ENCODE measurements at regions not wholly inside any gene's neighbourhood (a gene's known extent, or its start where the extent isn't known, plus 50 kb on each side); places are given as distances from the start of the nearest gene placed in this dataset.
A peak's percentile ranks its signal among the peaks of the same experiment; 100 is the strongest.

DNA sequence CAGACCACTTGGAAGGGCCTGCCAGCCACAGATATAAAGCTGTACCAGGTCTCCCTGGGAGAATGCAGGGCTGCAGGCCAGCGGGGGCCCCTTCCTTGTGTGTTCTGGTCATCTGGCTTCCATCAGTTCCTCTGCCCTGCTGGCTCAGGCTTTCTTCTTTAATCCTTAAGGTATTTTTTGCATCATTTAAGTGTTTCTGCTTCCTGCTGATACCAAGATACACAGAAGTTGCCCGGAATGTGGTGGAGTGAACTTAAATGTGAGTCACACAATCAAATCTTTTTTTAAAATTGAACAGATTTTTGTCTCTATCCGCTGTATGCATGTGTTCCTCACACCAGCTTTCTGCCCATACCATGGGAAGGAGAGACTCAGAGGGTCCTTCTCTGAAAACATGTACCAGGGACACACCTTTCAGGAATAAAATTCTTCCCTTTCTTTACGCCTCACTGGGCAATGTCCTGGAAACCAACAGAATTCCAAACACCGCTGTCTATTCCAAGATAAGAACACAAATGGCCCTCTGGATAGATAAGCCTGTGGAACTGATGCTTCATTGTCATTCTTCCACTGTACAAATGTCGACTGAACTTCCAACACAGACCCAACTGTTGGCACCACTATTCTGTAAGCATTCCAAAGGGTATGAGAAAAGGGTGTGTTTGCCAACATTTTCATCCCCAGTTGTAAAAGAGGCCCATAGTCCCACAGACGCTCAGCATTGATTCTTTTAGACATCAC, 206.2 kb upstream of the MYLIP start:
- DNase-seq = no peak

DNA sequence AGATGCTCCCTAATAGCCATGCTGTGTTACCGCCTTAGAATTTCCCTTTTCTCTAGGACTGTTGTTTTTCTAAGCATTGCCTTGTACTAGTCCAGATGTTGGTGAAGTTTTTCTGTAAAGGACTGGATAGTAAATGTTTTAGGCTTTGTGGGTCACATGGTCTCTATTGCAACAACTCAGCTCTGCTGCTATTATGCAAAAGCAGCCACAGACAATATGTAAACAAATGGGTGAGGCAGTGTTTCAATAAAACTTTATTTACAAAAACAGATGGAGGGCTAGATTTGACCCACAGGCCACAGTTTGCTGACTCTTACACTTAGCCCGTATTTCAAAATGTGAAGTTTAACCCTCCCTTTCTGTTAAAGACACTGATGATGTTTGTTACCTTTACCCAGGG, 207.6 kb upstream of the MYLIP start:
- no peak for DNase-seq

DNA sequence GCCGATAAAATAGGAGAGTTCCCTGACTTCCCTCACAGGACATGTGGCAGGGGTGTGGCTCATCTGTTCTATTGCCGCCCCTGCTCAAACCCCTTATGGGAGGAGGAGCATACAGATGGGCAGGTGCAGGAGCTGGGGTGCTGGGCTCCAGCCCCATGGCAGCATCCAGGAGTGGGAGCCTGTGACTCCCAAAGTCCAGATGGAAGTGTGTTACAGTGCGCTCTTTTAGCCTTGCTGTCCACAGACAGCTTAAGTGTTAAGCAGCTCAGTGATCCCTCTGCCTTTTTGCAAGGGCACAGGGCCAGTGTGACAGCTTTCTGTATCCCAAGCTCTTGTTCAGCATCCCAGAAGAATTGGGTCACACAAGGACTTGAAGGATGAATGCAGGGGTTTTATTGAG, 212.3 kb upstream of the MYLIP start:
- DNase-seq = peak; percentile 95

DNA sequence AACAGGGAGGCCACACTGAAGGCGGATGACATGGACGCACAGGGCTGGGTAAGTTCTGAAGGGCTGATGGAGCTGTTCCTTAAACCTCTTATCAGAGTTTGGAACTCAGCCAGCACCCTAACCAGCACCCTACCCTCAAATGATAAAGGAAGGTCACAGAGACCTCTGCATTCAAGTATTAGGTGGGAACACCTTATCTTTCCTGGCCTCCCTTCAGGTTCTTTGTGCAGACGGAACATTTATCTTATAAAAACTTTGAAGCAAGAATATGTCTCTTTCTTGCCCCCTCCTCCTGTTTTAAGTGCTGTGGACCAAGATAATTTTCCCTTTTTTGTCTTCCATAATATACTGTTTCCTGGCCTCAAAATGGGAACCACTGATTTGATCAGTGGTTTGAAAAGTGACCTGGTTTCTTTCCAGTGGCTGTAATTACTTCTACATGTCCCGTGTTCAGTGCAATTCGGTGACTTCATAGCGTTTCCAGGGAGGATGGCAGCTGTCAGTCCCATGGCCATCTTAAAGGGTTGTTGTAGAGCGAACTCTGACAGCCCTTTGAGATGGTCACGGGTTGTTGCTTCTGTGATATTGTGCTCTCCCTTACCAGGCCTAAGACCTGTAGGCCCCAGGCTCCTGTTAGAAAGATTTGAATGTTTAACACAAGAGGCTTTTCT, 213.2 kb upstream of the MYLIP start:
- peak; percentile 90 for DNase-seq

DNA sequence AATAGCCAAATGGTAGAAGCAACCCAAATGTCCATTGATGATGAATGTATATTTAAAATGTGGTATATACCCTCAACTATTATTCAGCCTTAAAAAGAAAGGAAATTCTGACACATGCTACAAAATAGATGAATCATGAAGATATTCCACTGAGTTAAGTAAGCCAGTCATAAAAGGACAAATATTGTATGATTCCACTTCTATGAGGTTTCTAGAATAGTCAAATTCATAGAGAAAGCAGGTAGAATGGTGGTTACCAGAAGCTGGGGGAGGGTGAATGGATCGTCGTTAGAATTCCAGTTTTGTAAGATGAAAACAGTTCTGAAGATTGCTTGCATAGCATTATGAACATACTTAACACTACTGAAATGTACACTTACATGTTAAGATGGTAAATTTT, 214.3 kb upstream of the MYLIP start:
- DNase-seq = no peak

DNA sequence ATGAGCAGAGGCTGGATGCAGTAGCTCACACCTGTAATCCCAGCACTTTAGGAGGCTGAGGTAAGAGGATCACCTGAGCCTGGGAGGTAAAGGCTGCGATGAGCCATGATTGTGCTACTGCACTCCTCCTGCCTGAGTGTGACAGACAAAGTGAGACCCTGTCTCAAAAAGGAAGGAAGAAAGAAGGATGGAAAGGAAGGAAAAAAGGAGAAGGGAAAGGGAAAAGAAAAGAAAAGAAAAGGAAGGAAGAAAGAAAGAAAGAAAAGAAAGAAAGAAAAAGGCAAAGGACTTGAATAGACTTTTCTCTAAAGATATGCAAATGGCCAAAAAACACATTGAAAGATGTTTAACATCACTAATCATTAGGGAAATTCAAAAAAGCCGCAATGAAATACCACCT, 215.3 kb upstream of the MYLIP start:
- no peak for DNase-seq

DNA sequence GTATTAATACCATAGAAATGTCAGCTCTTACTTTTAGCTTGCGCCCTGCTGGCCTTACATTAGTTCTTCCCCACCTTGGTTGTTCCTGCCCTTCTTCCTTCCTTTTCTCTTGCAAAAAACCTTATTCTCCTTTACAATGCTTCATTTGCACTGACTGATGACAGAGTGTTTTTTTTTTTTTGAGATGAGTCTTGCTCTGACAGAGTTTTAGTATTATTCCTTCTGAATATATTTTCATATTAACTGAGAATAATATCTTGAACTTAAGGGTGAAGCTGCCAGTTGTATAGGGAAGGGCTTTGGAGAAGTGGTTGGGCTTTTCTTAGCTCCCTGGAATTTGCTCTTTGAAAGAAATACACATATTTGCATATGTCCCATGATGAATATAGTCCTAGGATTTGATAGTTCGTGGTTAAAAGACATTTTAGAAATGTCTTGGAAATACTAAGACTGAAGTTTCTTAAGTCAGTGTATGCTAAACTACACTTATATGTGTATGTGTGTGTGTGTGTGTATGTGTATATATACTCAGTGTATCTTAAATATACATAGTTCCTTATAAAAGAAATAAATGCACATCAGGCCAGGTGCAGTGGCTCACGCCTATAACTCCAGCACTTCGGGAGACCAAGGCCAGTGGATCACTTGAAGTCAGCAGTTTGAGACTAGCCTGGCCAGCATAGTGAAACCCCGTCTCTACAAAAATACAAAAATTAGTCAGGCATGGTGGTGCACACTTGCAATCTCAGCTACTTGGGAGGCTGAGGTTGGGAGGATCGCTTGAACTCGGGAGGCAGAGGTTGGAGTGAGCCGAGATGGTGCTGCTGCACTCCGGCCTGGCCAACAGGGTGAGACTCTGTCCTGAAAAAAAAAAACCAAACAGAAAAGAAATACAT, 216.1 kb upstream of the MYLIP start:
- no peak for DNase-seq

DNA sequence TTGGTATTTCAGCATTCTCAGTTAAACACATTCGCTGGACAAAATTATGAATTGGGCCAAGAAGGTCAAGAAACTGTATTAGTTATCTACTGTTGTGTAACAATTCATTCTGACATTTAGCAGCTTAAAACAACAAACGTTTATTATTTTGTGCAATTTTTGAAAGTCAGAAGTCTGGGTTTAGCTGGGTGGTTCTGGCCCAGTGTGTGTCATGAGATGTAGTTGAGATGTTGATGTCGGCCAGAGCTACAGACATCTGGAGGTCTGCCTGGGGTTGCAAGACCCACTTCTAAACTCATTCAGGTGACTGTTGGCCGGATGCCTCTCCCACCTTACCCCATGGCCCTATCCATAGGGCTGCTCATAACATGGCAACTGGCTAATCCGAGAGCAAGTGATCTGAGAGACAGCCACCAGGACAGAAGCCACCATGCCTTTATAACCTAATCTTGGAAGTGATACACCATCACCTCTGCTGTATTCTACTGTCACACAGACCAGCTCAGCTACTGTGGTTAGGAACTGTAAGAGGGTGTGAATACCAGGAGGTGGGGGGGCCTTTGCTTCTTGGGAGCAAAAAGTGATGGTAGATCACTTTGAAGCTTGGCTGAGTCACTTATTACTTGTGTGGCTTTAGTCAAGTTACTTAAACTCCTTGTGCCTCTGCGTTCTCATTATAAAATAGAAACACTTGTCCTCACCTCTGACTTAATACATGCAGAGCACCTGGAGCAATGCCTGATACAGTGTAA, 217.0 kb upstream of the MYLIP start:
- no peak for DNase-seq

DNA sequence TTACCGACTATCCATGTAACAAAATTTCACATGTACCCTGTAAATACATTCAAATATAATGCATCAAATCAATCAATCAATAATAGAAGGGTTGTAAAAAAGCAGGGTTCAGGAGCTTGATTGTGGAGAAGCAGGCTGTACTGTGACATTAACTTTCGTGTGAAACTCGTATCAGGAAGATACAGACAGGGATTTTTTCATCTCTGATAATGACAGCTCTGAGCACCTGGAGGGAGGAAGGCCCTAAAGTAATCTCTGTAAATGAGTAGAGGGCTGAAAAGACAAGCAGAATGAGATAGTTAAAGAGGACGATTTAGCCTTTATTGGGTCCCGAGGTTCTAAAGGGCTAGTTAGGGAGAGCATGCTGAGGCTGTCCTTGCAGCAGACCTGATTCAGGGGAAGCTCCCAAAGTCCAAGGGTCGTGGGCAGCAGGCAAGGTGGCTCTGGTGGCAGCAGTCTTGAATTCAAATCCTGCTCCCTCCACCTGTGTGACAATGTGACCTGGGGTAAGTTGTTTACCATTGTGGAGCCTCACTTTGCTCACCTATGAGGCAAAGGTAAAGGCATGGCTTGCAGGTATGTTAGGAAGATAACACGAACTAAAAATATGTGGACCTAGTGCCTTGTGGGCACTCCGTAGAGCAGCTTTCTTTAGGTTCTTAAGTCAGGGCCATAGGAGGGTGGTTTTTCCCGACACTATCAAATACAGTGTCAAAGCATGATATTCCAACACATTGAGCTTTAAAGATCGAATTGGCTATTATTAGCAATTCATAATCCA, 219.4 kb upstream of the MYLIP start:
- no peak for DNase-seq

DNA sequence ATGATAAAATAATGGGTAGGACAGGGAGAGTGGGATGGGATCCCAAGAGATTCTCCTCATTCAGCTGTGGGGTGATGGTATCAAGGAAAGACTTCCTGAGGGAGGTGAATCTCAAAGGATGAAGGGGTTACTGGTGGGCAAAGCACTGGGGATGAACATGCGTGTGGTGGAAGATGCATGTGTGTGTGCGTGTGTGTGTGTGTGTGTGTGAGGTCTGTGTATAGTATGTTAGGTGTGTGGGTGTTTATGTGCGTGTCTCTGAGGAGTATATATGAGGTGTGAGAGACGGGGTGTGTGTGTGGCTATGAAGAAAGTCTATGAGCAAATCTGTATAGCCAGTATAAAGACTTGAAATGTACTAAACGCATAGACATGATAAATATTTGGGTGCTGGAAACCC, 220.0 kb upstream of the MYLIP start:
- DNase-seq = no peak

DNA sequence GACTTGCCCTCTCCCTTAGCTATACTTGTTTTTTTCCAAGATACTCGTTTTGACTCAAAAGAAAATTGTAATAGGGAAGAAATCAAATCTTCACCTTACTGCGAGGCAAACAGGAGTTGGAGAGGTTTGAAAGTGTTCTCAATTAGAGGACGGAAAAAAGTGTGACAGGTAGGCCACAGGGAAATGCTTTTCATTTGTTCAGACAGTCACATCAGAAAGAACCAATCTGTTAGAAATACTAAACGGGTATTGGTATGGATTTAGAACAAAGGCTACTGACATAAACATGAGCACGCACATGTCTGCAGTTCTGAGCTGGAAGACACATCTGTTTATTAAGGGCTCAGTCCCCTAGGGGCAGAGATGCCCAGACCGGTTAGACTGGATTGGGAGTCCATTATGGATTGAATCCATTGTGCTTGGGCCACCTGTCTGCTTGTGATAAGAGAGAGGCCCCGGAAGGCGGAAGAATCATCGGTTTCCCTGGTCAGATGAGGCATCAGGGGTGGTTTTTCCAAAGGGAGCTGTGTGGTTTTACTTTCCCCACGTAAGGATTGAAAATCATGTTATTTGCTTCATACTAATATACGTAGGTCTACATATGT, 220.9 kb upstream of the MYLIP start:
- peak; percentile 78 for DNase-seq

DNA sequence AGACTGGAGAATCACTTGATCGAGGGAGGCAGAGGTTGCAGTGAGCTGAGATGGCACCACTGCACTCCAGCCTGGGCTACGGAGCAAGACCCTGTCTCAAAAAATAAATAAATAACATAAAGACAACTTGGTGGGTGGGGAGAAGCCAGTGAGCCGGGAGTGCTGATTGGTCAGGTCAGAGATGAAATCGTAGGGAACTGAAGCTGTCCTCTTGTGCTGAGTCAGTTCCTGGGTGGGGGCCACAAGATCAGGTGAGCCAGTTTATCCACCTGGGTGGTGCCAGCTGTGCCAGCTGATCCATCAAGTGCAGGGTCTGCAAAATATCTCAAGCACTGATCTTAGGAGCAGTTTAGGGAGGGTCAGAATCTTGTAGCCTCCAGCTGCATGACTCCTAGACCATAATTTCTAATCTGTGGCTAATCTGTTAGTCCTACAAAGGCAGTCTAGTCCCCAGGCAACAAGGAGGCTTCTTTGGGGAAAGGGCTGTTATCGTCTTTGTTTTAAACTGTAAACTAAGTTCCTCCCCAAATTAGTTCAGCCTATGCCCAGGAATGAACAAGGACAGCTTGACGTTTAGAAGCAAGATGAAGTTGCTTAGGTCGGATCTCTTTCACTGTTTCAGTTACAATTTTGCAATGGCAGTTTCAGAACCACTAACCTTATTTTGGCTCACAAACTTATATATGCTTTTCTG, 221.5 kb upstream of the MYLIP start:
- peak; percentile 21 for DNase-seq

DNA sequence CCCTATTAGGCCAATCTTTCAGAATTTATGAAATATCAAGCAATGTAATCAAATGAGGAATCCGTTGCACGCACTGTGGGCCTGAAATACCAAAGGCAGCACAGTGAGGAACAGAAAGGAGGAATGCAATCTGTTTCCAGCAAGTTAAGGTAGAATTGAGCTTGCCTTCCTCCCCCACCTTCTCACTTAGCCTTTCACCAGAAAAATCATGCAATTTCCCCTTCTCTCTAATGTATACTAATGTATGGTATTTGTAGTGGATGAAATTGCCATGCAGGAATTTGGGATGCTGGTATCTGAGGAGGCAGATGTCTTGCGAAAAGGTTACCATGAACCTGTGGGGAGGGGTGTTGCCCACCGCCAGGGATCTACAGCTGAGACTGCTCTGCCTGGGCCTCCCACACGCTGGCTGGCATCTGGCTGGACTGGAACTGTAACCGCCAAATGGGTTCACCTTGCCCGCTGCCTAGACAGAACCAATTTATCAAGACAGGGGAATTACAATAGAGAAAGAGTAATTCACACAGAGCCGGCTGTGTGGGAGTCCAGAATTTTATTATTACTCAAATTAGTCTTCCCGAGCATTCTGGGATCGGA, 222.4 kb upstream of the MYLIP start:
- DNase-seq = no peak

DNA sequence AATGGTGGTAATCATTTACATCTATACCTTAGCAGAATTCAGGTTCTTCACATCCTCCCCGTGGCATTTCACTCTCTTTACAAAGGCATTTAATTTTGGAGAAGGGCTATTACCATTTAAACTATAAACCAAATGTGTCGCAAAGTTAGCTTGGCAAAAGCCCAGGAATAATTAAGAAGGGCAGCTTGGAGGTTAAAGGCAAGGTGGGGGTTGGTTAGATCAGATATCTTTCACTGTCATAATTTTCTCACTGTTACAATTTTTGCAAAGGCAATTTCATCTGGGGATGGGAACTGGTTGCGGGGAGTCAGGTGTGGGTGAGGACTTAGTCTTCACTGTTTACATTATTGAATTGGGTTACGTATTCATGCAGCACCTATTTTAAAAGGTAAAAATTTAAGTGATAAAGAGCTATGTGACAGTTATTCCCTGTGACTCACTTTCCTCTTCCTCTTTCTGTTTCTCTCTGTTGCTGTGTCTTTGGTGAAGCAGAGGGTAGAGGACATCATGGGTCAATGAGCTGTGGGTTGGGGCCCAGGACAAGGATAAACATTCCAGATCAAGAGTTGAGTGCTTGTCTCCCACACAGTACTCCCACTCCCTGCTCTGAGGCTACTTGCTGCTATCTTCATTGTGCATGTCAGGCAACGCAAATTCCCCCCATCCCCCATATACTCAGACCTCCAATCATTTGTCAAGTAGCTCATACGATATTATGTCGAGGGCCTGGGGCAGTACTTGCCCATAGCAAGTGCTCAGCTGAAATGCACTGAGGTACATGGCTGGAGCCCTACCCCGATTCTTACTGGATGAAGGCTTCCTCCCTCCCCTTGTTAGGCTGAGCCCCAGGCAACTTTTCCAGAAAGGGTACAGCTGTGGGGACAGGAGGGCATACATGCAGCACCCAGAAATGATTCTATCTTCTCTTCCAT, 223.1 kb upstream of the MYLIP start:
- no peak for DNase-seq

DNA sequence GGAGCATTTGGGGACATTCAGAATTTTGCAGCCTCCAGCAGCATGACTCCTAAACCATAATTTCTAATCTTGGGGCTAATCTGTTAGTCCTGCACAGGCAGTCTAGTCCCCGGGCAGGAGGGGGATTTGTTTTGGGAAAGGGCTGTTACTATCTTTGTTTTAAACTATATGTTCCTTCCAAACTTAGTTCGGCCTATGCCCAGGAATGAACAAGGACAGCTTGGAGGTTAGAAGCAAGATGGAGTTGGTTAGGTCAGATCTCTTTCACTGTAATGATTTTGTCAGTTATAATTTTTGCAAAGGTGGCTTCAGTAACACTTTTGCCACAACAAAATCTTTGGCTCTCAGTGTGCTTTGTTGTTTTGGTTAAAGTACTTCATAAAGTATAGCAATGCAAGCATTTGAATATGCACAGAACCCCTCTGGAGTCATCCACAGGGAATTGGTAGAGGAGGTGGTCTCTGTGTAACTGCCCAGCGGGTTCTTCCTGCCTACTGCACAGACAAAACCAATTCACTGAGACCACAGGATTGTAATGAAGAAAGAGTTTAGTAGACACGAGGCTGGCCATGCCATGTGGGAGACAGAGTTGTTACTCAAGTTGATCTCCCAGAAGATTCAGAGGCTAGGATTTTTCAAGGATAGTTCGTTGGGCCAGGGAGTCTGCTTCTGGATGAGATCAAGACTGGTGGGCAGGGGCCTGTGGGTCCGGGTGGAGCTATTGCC, 224.1 kb upstream of the MYLIP start:
- DNase-seq = no peak

DNA sequence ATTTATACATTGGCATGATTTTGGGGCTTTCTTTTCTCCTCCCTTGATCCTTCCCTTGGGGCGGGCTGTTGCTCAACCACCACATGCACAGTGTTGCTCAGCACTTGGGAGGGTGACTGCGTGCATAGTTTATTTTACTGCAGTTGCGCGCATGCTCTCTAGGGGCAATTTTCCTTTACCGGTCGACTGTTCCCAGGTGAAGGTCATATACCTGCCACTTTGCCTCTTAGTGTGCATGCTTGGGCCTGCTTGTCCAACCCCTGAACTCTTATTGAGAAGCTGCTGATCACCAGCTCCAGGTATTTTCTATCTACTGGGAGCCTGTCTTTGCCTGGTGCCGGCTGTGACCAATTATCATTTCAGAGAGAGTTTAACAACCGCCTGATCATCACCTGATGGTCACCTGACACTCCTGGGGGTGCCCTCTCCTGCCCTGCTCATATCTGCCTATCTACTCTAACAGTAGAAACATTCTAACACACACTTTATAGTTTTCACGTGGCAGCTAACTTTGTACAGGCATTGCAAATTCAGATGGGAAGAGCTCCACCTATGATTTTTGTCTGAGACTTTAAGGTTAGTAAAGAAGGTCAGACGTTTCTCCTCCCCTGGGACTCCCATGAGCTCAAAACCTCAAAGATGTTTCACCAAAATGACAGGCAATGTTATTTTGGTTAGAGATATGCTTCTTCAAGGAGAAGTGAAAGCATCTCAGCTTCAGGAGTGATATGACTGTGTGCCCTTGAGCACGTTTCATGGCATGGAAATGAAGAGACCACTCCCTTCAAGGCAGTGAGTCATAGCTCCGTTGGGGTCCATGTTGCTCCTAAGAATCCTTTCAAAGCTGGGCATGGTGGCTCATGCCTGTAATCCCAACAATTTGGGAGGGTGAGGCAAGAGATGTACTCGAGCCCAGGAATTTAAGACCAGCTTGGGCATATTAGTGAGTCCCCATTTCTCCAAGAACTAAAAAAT, 227.5 kb upstream of the MYLIP start:
- DNase-seq = no peak

DNA sequence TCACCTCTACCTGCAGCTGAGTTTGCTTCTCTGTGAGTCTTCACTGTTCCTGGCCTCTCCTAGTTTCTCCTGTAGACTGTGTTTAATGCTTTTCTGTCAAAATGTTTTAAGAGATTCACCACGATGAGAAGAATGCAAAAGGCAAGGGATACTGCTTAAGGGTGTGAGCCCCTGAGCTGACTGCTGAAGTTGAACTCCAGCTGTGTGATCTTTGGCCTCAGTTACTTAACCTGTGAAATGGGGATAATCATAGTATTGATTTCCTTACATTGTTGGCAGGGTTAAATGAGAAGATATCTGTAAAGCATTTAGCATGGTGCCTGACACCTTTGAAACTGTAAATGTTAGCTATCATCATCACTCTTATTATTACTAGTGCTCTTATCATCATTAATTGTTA, 230.2 kb upstream of the MYLIP start:
- DNase-seq = no peak

All from NCI-H82 (cell line).